OCI-LY3 (cell line): ENCODE measurements at regions not wholly inside any gene's neighbourhood (a gene's known extent, or its start where the extent isn't known, plus 50 kb on each side); places are given as distances from the start of the nearest gene placed in this dataset.

Experiments
- H2AFZ ChIP-seq: fragments of 200-600, 300-600 bp; shearing (Covaris generic); 2 replicates; pipeline ENCODE4 v1.6.0; 2014; ENCODE audit warnings: antibody characterized with exemption, low read depth, low read length
- H3K27ac ChIP-seq: fragments of 200-600, 300-600 bp; sonication (generic); 2 replicates; pipeline ENCODE4 v1.5.1; 2014; ENCODE audit warnings: mild to moderate bottlenecking, low read length, moderate library complexity, mixed read lengths
- H3K27me3 ChIP-seq: fragments of 200-600, 300-600 bp; sonication (generic); 2 replicates; pipeline ENCODE4 v1.6.1; 2014; ENCODE audit warnings: low read depth, low read length, mixed read lengths
- H3K36me3 ChIP-seq: fragments of 200-600, 300-600 bp; sonication (generic); replicated peaks from 2 replicates; pipeline ENCODE3; 2014; ENCODE audit warnings: low read depth, low read length, mixed read lengths
- H3K4me1 ChIP-seq: fragments of 300-600, 200-600 bp; sonication (generic); 2 replicates; pipeline ENCODE4 v1.6.1; 2014; ENCODE audit warnings: low read length, mixed read lengths
- H3K4me2 ChIP-seq: fragments of 200-600, 300-600 bp; sonication (generic); 2 replicates; pipeline ENCODE4 v1.6.1; 2014; ENCODE audit warnings: low read length, mixed read lengths
- H3K4me3 ChIP-seq: fragments of 300-600, 200-600 bp; sonication (generic); 2 replicates; pipeline ENCODE4 v1.5.1; 2014; ENCODE audit warnings: antibody characterized with exemption, mild to moderate bottlenecking, low read length, moderate library complexity
- H3K79me2 ChIP-seq: fragments of 300-600, 200-600 bp; shearing (Covaris generic); 2 replicates; pipeline ENCODE4 v1.6.1; 2014; ENCODE audit warnings: mild to moderate bottlenecking, low read length, mixed read lengths
- H3K9ac ChIP-seq: fragments of 300-600, 200-600 bp; shearing (Covaris generic); 2 replicates; pipeline ENCODE4 v1.6.0; 2014; ENCODE audit warnings: mild to moderate bottlenecking, low read length, moderate library complexity
- H3K9me3 ChIP-seq: fragments of 200-600, 300-600 bp; shearing (Covaris generic); 2 replicates; pipeline ENCODE4 v1.6.1; 2014; ENCODE audit warnings: low read length, mixed read lengths; ENCODE audit not compliant: insufficient read depth
- H4K20me1 ChIP-seq: fragments of 200-600, 300-600 bp; sonication (generic); 2 replicates; pipeline ENCODE4 v1.6.1; 2016; ENCODE audit warnings: low read length, mixed read lengths; ENCODE audit not compliant: insufficient read depth
- EZH2phosphoT487 ChIP-seq: fragments of 200-600 bp; shearing (Covaris generic); IDR thresholded peaks from 2 replicates; pipeline ENCODE4 v1.6.1; 2018; ENCODE audit warnings: antibody characterized with exemption, mixed run types, low read depth
- TF ChIP-seq, protein P1 (sequence below): fragments of 200-600, 300-600 bp; sonication (generic); IDR thresholded peaks from 2 replicates; pipeline ENCODE4 v1.5.1; 2014; ENCODE audit warnings: antibody characterized with exemption, low read length, low read depth

DNA sequence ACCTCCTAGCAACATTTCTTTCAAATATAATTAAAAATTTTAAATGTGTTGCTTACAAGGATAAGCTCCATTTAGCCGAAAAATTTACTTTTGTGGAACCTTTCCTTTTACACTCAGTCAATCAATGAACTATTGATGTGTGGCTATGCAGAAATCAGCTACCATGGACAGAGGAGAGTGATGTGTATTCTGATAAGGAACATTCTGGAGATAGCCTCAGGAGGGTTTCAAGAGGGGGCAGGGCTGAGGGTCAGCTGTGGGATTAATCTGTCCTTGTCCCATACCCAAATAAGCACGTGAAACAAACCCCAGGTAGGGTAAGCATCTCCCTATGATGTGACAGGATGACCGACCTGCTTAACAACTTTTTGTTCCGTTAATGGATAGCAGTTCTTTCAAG lies 192.6 kb upstream of the PROK2 start:
- no peak overlapping the region for H3K27ac ChIP-seq
- TF ChIP-seq, protein P1, sequence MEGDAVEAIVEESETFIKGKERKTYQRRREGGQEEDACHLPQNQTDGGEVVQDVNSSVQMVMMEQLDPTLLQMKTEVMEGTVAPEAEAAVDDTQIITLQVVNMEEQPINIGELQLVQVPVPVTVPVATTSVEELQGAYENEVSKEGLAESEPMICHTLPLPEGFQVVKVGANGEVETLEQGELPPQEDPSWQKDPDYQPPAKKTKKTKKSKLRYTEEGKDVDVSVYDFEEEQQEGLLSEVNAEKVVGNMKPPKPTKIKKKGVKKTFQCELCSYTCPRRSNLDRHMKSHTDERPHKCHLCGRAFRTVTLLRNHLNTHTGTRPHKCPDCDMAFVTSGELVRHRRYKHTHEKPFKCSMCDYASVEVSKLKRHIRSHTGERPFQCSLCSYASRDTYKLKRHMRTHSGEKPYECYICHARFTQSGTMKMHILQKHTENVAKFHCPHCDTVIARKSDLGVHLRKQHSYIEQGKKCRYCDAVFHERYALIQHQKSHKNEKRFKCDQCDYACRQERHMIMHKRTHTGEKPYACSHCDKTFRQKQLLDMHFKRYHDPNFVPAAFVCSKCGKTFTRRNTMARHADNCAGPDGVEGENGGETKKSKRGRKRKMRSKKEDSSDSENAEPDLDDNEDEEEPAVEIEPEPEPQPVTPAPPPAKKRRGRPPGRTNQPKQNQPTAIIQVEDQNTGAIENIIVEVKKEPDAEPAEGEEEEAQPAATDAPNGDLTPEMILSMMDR, result no peak
- TF ChIP-seq EZH2phosphoT487, result no peak
- no peaks in the 10 kb centered on the region for H3K36me3 ChIP-seq
- H4K20me1 ChIP-seq, result peaks cover 10% of the 10 kb centered on the region; the same call in 1 of the 2 replicates
- H3K4me2 ChIP-seq, result peak overlapping the region; percentile 60
- H3K4me1 ChIP-seq, result peaks cover 21% of the 10 kb centered on the region
- no peak overlapping the region for H2AFZ ChIP-seq
- H3K4me3 ChIP-seq, result no peak overlapping the region
- H3K79me2 ChIP-seq, result no peaks in the 10 kb centered on the region
- H3K9ac ChIP-seq, result no peak overlapping the region
- H3K9me3 ChIP-seq, result 0 out of 2 replicates have a peak, but pooled peaks cover 3% of the 10 kb centered on the region
- peaks cover 83% of the 10 kb centered on the region for H3K27me3 ChIP-seq

DNA sequence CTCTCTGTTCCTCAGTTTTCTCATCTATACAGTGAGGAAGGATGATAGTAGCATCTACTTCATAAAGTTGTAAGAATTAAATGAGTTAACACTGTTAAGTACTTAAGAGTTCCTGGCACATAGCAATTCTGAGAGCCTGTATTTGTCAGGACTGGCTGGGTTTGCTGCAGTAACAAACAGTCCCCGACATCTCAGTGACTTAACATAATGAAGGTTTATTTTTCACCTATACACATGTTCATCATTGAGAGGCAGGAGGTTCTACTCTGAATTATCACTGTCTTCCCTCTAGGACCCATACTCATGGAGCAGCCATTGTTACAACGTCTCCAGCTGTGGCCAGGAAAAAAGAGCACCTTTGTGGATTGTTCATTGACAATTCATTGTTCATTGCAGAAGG lies 190.6 kb upstream of the PROK2 start:
- no peak for TF ChIP-seq EZH2phosphoT487
- TF ChIP-seq, protein P1, result no peak
- no peaks in the 10 kb centered on the region for H3K79me2 ChIP-seq
- no peak overlapping the region for H3K27ac ChIP-seq
- H3K9me3 ChIP-seq, result 0 out of 2 replicates have a peak, but pooled peaks cover 3% of the 10 kb centered on the region
- peaks cover 91% of the 10 kb centered on the region for H3K27me3 ChIP-seq
- no peaks in the 10 kb centered on the region for H3K36me3 ChIP-seq
- peaks cover 14% of the 10 kb centered on the region for H3K4me1 ChIP-seq
- H3K4me2 ChIP-seq, result no peak overlapping the region
- H3K9ac ChIP-seq, result no peak overlapping the region
- H3K4me3 ChIP-seq, result no peak overlapping the region
- no peak overlapping the region for H2AFZ ChIP-seq
- peaks cover 10% of the 10 kb centered on the region; the same call in 1 of the 2 replicates for H4K20me1 ChIP-seq

DNA sequence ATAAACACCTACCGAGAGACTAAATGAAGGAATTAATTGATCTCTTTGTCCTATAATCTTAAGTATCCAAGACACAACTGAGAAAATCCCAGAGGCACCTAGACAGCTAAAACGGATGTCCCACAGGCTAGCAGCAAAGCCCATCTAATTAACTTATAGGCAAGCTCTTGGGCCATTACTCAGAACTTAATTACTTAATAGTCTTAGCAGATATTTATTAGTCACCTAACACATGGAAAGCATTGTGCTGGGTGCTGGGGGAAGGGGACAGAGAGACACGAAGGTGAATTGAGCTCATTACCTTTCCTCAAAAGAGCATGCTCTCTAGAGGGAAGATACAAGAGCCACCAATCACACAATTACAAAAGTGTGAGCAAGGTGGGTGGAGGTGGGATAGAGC lies 189.8 kb upstream of the PROK2 start:
- Histone ChIP-seq H3K27ac (no peak overlapping the region), H3K4me3 (no peak overlapping the region), H3K4me1 (peaks cover 14% of the 10 kb centered on the region), H3K79me2 (no peaks in the 10 kb centered on the region), H2AFZ (no peak overlapping the region), H4K20me1 (peaks cover 10% of the 10 kb centered on the region; the same call in 1 of the 2 replicates), H3K27me3 (peaks cover 95% of the 10 kb centered on the region), H3K9me3 (0 out of 2 replicates have a peak, but pooled peaks cover 3% of the 10 kb centered on the region), H3K4me2 (no peak overlapping the region), H3K36me3 (no peaks in the 10 kb centered on the region), H3K9ac (no peak overlapping the region)
- no peak for TF ChIP-seq EZH2phosphoT487
- TF ChIP-seq, protein P1, result no peak

DNA sequence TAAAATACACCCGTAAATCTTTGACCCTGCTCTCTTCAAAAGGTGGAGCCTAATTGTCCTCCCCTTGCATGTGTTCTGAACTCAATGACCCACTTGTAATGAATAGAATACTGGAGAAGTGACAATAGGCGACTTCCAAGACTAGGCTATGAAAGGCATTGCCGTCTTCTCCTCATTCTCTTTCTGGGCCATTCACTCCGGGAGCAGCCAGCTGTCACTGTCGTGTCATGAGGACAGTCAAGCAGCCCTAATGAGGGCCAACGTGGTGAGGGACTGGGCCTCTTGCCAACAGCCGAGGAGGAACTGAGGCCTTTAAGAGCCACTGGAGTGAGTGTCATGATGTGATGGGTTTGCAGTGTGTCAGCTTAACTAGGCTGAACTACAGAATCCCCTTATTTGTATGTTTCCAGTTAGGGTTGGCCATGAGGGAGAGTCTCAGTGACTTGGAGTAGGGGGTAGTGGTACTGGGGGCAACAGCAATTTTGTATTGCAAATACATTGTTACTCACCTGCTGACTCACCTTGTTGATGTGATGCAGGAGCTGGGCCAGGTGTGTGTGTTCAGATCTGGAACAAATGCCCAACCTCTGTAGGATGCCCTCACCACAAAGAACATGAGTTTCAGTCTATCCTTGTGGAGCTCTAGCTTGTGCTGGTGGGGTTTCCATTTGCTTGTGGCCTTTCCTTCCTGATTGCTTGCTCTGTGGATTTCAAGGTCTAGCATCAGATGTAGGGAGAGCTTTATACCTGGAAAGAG lies 188.5 kb upstream of the PROK2 start:
- no peak overlapping the region for H3K9ac ChIP-seq
- peaks cover 9% of the 10 kb centered on the region; the same call in 1 of the 2 replicates for H4K20me1 ChIP-seq
- H3K27me3 ChIP-seq, result peaks cover 96% of the 10 kb centered on the region
- no peak overlapping the region for H3K4me2 ChIP-seq
- no peak overlapping the region for H3K27ac ChIP-seq
- no peak overlapping the region for H2AFZ ChIP-seq
- H3K4me3 ChIP-seq, result no peak overlapping the region
- H3K4me1 ChIP-seq, result peaks cover 10% of the 10 kb centered on the region
- TF ChIP-seq EZH2phosphoT487, result no peak
- TF ChIP-seq, protein P1, result no peak
- no peaks in the 10 kb centered on the region for H3K36me3 ChIP-seq
- H3K9me3 ChIP-seq, result 0 out of 2 replicates have a peak, but pooled peaks cover 3% of the 10 kb centered on the region
- H3K79me2 ChIP-seq, result no peaks in the 10 kb centered on the region
